Small intestine (tissue), 7 donors: ENCODE measurements at regions not wholly inside any gene's neighbourhood (a gene's known extent, or its start where the extent isn't known, plus 50 kb on each side); places are given as distances from the start of the nearest gene placed in this dataset.
"Not testable (repeated sequence)": the region's sequence is repeated elsewhere in the genome, so short reads cannot be mapped to it uniquely, and the experiment has no call there.

ENCODE experiments used
- DNase-seq, 2 donors: peaks; one replicate each; pipeline versions ENCODE4 v3.0.0 to v3.0.0-alpha.2; 2013
- FAIRE-seq: peaks from 2 replicates; lab custom pipeline; 2012; peaks lifted over from hg19 to GRCh38; lab: Jason Lieb, UNC
- H3K27ac ChIP-seq, 3 donors: one replicate each; pipeline ENCODE4 v1.5.1; 2013; ENCODE audit warnings: low read length in 2 of 3, mild to moderate bottlenecking in 2 of 3, control low read depth in 1 of 3, inconsistent platforms in 1 of 3, low read depth in 1 of 3, moderate library complexity in 1 of 3
- H3K27me3 ChIP-seq, 3 donors: one replicate each; pipeline ENCODE4 v1.6.1; 2013; ENCODE audit warnings: low read length in 3 of 3, inconsistent platforms in 1 of 3; ENCODE audit not compliant: control insufficient read depth in 3 of 3, insufficient read depth in 3 of 3
- H3K36me3 ChIP-seq, 3 donors: one replicate each; pipeline ENCODE4 v1.6.1; 2013; ENCODE audit warnings: low read length in 3 of 3, inconsistent platforms in 1 of 3, low read depth in 1 of 3, mild to moderate bottlenecking in 1 of 3, moderate library complexity in 1 of 3; ENCODE audit not compliant: control insufficient read depth in 3 of 3, insufficient read depth in 2 of 3
- H3K4me1 ChIP-seq, 3 donors: one replicate each; pipeline ENCODE4 v1.6.1; 2013; ENCODE audit warnings: low read length in 2 of 3, inconsistent platforms in 1 of 3, low read depth in 1 of 3, mild to moderate bottlenecking in 1 of 3, moderate library complexity in 1 of 3; ENCODE audit not compliant: control insufficient read depth in 3 of 3, insufficient read depth in 2 of 3
- H3K4me3 ChIP-seq, 3 donors: one replicate each; pipeline ENCODE4 v1.5.1; 2013; ENCODE audit warnings: low read length in 3 of 3, control low read depth in 1 of 3, inconsistent platforms in 1 of 3, low read depth in 1 of 3, mild to moderate bottlenecking in 1 of 3, moderate library complexity in 1 of 3
- H3K9me3 ChIP-seq, 2 donors: one replicate each; pipeline ENCODE4 v1.6.1; 2013; ENCODE audit warnings: low read depth in 1 of 2, low read length in 1 of 2; ENCODE audit not compliant: control insufficient read depth in 2 of 2, insufficient read depth in 1 of 2
- WGBS, 3 donors: extraction: QIAGEN DNeasy Blood & Tissue Kit; methylation state at CpG; one replicate each; pipeline ENCODE4 v1.1.7; 2013; 5-methylcytosine and 5-hydroxymethylcytosine counted together
- donor health status: healthy with polysubstance abuse.
- donor health status: control.
- donor health status: control.
- donor health status: Bipolar disorder and iron deficiency.
- donor health status: healthy.

- Histone ChIP-seq H3K27ac (no peak overlapping the region), H3K9me3 (peaks cover 0 to 6% of the 10 kb centered on the region in 2 donors), H3K27me3 (no peaks in the 10 kb centered on the region), H3K4me3 (no peak overlapping the region), H3K36me3 (no peaks in the 10 kb centered on the region), H3K4me1 (no peaks in the 10 kb centered on the region)
- FAIRE-seq: no peak
- WGBS, 3 donors: 72 to 88% (median 75%) methylated on average over 2 of the region's 2 CpGs
- DNase-seq: no peak
Observed at GRCh38 chr2:107146181-107146580, 260.2 kb upstream of the ST6GAL2 start.

GRCh38 chr2:107146645-107147044 is 260.7 kb upstream of the ST6GAL2 start:
- not testable (repeated sequence) for H3K27ac ChIP-seq, H3K4me3 ChIP-seq, FAIRE-seq, DNase-seq, H3K4me1 ChIP-seq, H3K36me3 ChIP-seq, H3K27me3 ChIP-seq, H3K9me3 ChIP-seq
- 74 to 90% (median 81%) methylated on average over 5 of the region's 5 CpGs for WGBS, 3 donors

GRCh38 chr2:107148055-107148454 is 262.1 kb upstream of the ST6GAL2 start:
- DNase-seq: no peak
- 80 to 90% (median 83%) methylated on average over 3 of the region's 3 CpGs for WGBS, 3 donors
- Histone ChIP-seq H3K36me3 (no peaks in the 10 kb centered on the region), H3K9me3 (peaks cover 0 to 6% of the 10 kb centered on the region in 2 donors), H3K27me3 (no peaks in the 10 kb centered on the region), H3K27ac (no peak overlapping the region), H3K4me1 (no peaks in the 10 kb centered on the region), H3K4me3 (no peak overlapping the region)
- FAIRE-seq: no peak

GRCh38 chr2:107148496-107148895 is 262.5 kb upstream of the ST6GAL2 start:
- 39 to 56% (median 45%) methylated on average over 3 of the region's 3 CpGs for WGBS, 3 donors

GRCh38 chr2:107160640-107161239 is 274.8 kb upstream of the ST6GAL2 start:
- no peak for DNase-seq
- FAIRE-seq: no peak
- H3K4me3 ChIP-seq: no peak overlapping the region
- WGBS, 3 donors: 79 to 82% (median 82%) methylated on average over 5 of the region's 5 CpGs
- H3K4me1 ChIP-seq: no peaks in the 10 kb centered on the region
- no peak overlapping the region for H3K27ac ChIP-seq
- H3K9me3 ChIP-seq: no peaks in the 10 kb centered on the region
- no peaks in the 10 kb centered on the region for H3K36me3 ChIP-seq
- H3K27me3 ChIP-seq: no peaks in the 10 kb centered on the region

More at GRCh38 chr2:107148496-107148895, 262.5 kb upstream of the ST6GAL2 start:
- Histone ChIP-seq H3K36me3 (no peaks in the 10 kb centered on the region), H3K4me3 (no peak overlapping the region), H3K4me1 (no peaks in the 10 kb centered on the region), H3K27ac (no peak overlapping the region), H3K27me3 (no peaks in the 10 kb centered on the region), H3K9me3 (peaks cover 0 to 6% of the 10 kb centered on the region in 2 donors)
- DNase-seq: no peak
- no peak for FAIRE-seq

- Histone ChIP-seq H3K27ac (no peak overlapping the region), H3K4me3 (no peak overlapping the region), H3K27me3 (no peaks in the 10 kb centered on the region), H3K4me1 (no peaks in the 10 kb centered on the region), H3K36me3 (no peaks in the 10 kb centered on the region), H3K9me3 (no peaks in the 10 kb centered on the region)
- DNase-seq (no peak), FAIRE-seq (no peak)
- WGBS, 3 donors: 68 to 81% (median 73%) methylated on average over 5 of the region's 5 CpGs
Observed at GRCh38 chr2:107168141-107168540, 282.2 kb upstream of the ST6GAL2 start.

GRCh38 chr2:107174171-107174570 is 288.2 kb upstream of the ST6GAL2 start:
- DNase-seq (no peak), FAIRE-seq (no peak)
- 53 to 57% (median 56%) methylated on average over 9 of the region's 9 CpGs for WGBS, 3 donors
- Histone ChIP-seq H3K27me3 (no peaks in the 10 kb centered on the region), H3K4me3 (no peak overlapping the region), H3K4me1 (no peaks in the 10 kb centered on the region), H3K36me3 (no peaks in the 10 kb centered on the region), H3K9me3 (no peaks in the 10 kb centered on the region), H3K27ac (no peak overlapping the region)

GRCh38 chr2:107182981-107183380 is 297.0 kb upstream of the ST6GAL2 start:
- 58 to 64% (median 60%) methylated on average over 4 of the region's 4 CpGs for WGBS, 3 donors
- H3K4me1 ChIP-seq: no peaks in the 10 kb centered on the region
- FAIRE-seq: no peak

GRCh38 chr2:107187870-107188269 is 301.9 kb upstream of the ST6GAL2 start:
- H3K36me3 ChIP-seq: no peaks in the 10 kb centered on the region
- no peak for DNase-seq
- H3K4me1 ChIP-seq: no peaks in the 10 kb centered on the region
- WGBS, 3 donors: 53 to 85% (median 83%) methylated on average over 3 of the region's 3 CpGs
- no peak overlapping the region for H3K27ac ChIP-seq
- H3K27me3 ChIP-seq: no peaks in the 10 kb centered on the region
- no peaks in the 10 kb centered on the region for H3K9me3 ChIP-seq
- no peak for FAIRE-seq
- H3K4me3 ChIP-seq: no peak overlapping the region

More at GRCh38 chr2:107182981-107183380, 297.0 kb upstream of the ST6GAL2 start:
- no peak for DNase-seq
- Histone ChIP-seq H3K27me3 (no peaks in the 10 kb centered on the region), H3K27ac (no peak overlapping the region), H3K9me3 (no peaks in the 10 kb centered on the region), H3K4me3 (no peak overlapping the region), H3K36me3 (no peaks in the 10 kb centered on the region)
